H9 (cell line): ENCODE measurements at regions not wholly inside any gene's neighbourhood (a gene's known extent, or its start where the extent isn't known, plus 50 kb on each side); places are given as distances from the start of the nearest gene placed in this dataset.

Source experiments
- DNase-seq: peaks from one replicate; pipeline ENCODE4 v3.0.0-alpha.2; 2017
- H2AFZ ChIP-seq: one replicate; pipeline ENCODE4 v1.6.1; 2013; ENCODE audit warnings: mild to moderate bottlenecking, low read length, control low read depth, moderate library complexity
- H2AK5ac ChIP-seq: 2 replicates; pipeline ENCODE4 v1.6.1; 2013; ENCODE audit warnings: low read length, control low read depth, mixed read lengths; ENCODE audit not compliant: insufficient read length
- H2BK120ac ChIP-seq: one replicate; pipeline ENCODE4 v1.6.1; 2013; ENCODE audit warnings: low read depth, mild to moderate bottlenecking, low read length, control low read depth, inconsistent platforms; ENCODE audit not compliant: poor library complexity, severe bottlenecking
- H2BK12ac ChIP-seq: 2 replicates; pipeline ENCODE4 v1.6.1; 2013; ENCODE audit warnings: low read length, control low read depth, mixed read lengths, low read depth; ENCODE audit not compliant: insufficient read length
- H2BK15ac ChIP-seq: 2 replicates; pipeline ENCODE4 v1.6.1; 2013; ENCODE audit warnings: low read depth, low read length, control low read depth
- H2BK20ac ChIP-seq: one replicate; pipeline ENCODE4 v1.6.1; 2013; ENCODE audit warnings: low read depth, mild to moderate bottlenecking, low read length, control low read depth, inconsistent platforms; ENCODE audit not compliant: poor library complexity, severe bottlenecking
- H2BK5ac ChIP-seq: 2 replicates; pipeline ENCODE4 v1.6.1; 2013; ENCODE audit warnings: low read length, control low read depth, mixed read lengths; ENCODE audit not compliant: insufficient read length
- H3K14ac ChIP-seq: 2 replicates; pipeline ENCODE4 v1.6.1; 2013; ENCODE audit warnings: low read length, control low read depth; ENCODE audit not compliant: insufficient read depth
- H3K18ac ChIP-seq: 2 replicates; pipeline ENCODE4 v1.6.1; 2013; ENCODE audit warnings: low read depth, mild to moderate bottlenecking, mixed read lengths, low read length, control low read depth; ENCODE audit not compliant: insufficient read length
- H3K23ac ChIP-seq: 2 replicates; pipeline ENCODE4 v1.6.1; 2013; ENCODE audit warnings: low read length, control low read depth, mixed read lengths, low read depth; ENCODE audit not compliant: insufficient read length
- H3K23me2 ChIP-seq: 2 replicates; pipeline ENCODE4 v1.6.1; 2013; ENCODE audit warnings: low read depth, mild to moderate bottlenecking, mixed read lengths, low read length, control low read depth; ENCODE audit not compliant: insufficient read length, poor library complexity, severe bottlenecking
- H3K27ac ChIP-seq: 2 replicates; pipeline ENCODE4 v1.5.1; 2013; ENCODE audit warnings: low read length, control low read depth, mixed read lengths, low read depth; ENCODE audit not compliant: insufficient read length
- H3K27me3 ChIP-seq: 2 replicates; pipeline ENCODE4 v1.6.1; 2013; ENCODE audit warnings: low read length, control low read depth, inconsistent platforms; ENCODE audit not compliant: insufficient read depth
- H3K4ac ChIP-seq: 2 replicates; pipeline ENCODE4 v1.6.1; 2013; ENCODE audit warnings: low read depth, mild to moderate bottlenecking, control low read depth, inconsistent platforms, low read length, moderate library complexity
- H3K4me1 ChIP-seq: 2 replicates; pipeline ENCODE4 v1.6.1; 2013; ENCODE audit warnings: low read length, control low read depth, inconsistent platforms; ENCODE audit not compliant: insufficient read depth
- H3K4me2 ChIP-seq: 2 replicates; pipeline ENCODE4 v1.6.1; 2013; ENCODE audit warnings: low read length, control low read depth, mixed read lengths; ENCODE audit not compliant: insufficient read length, insufficient read depth
- H3K56ac ChIP-seq: 2 replicates; pipeline ENCODE4 v1.6.1; 2013; ENCODE audit warnings: low read depth, mild to moderate bottlenecking, mixed read lengths, low read length, control low read depth; ENCODE audit not compliant: insufficient read length
- H3K79me1 ChIP-seq: 2 replicates; pipeline ENCODE4 v1.6.1; 2013; ENCODE audit warnings: low read depth, mild to moderate bottlenecking, moderate library complexity, low read length, control low read depth, inconsistent platforms; ENCODE audit not compliant: insufficient read depth, poor library complexity, severe bottlenecking
- H3K79me2 ChIP-seq: 2 replicates; pipeline ENCODE4 v1.6.1; 2013; ENCODE audit warnings: low read length, control low read depth, inconsistent platforms; ENCODE audit not compliant: insufficient read depth
- H3K9ac ChIP-seq: 2 replicates; pipeline ENCODE4 v1.6.1; 2013; ENCODE audit warnings: low read length, control low read depth, mixed read lengths; ENCODE audit not compliant: insufficient read length; ENCODE audit errors: extremely low read depth
- H3K9me3 ChIP-seq: one replicate; pipeline ENCODE4 v1.6.1; 2013; ENCODE audit warnings: low read depth, low read length, inconsistent platforms; ENCODE audit not compliant: control insufficient read depth
- H3T11ph ChIP-seq: one replicate; pipeline ENCODE4 v1.6.1; 2013; ENCODE audit warnings: mild to moderate bottlenecking, low read length, control low read depth, inconsistent platforms
- H4K20me1 ChIP-seq: one replicate; pipeline ENCODE4 v1.6.1; 2013; ENCODE audit not compliant: control insufficient read depth, insufficient read length, insufficient read depth
- H4K5ac ChIP-seq: 2 replicates; pipeline ENCODE4 v1.6.1; 2013; ENCODE audit warnings: low read depth, mild to moderate bottlenecking, mixed read lengths, low read length, control low read depth; ENCODE audit not compliant: insufficient read length
- H4K8ac ChIP-seq: replicated peaks from 2 replicates; pipeline ENCODE4 v1.6.1; 2013; ENCODE audit warnings: low read length, control low read depth, mixed read lengths, low read depth; ENCODE audit not compliant: insufficient read length
- H4K91ac ChIP-seq: 2 replicates; pipeline ENCODE4 v1.6.1; 2013; ENCODE audit warnings: low read depth, mild to moderate bottlenecking, moderate library complexity, mixed read lengths, low read length, control low read depth; ENCODE audit not compliant: insufficient read length
- H3K27ac Mint-ChIP-seq, 3 experiments: 2 replicates in 2 of 3; 3 replicates in 1 of 3; pipeline ENCODE4 v1.8.0; 2020 to 2021; ENCODE audit warnings: mixed read lengths in 3 of 3, mild to moderate bottlenecking in 1 of 3, moderate library complexity in 1 of 3
- H3K27me3 Mint-ChIP-seq: 2 replicates; pipeline ENCODE4 v1.8.0; 2021; ENCODE audit warnings: low read depth, mild to moderate bottlenecking, moderate library complexity, mixed read lengths
- H3K36me3 Mint-ChIP-seq, 3 experiments: 2 replicates in 2 of 3; 3 replicates in 1 of 3; pipeline ENCODE4 v1.8.0; 2020 to 2021; ENCODE audit warnings: low read depth in 3 of 3, mixed read lengths in 3 of 3; ENCODE audit not compliant: insufficient read depth in 1 of 3
- H3K4me1 Mint-ChIP-seq, 2 experiments: 2 replicates each; pipeline ENCODE4 v1.8.0; 2020; ENCODE audit warnings: mixed read lengths in 2 of 2
- H3K4me3 Mint-ChIP-seq, 2 experiments: 2 replicates in 1 of 2; 3 replicates in 1 of 2; pipeline ENCODE4 v1.8.0; 2020 to 2021; ENCODE audit warnings: mild to moderate bottlenecking in 2 of 2, mixed read lengths in 2 of 2, moderate library complexity in 1 of 2
- H3K9me3 Mint-ChIP-seq, 2 experiments: 2 replicates in 1 of 2; 3 replicates in 1 of 2; pipeline ENCODE4 v1.8.0; 2020; ENCODE audit warnings: mild to moderate bottlenecking in 2 of 2, mixed read lengths in 2 of 2, moderate library complexity in 1 of 2
- WGBS: extraction: QIAGEN DNeasy Blood & Tissue Kit; methylation state at CpG from one replicate; pipeline ENCODE4 v1.1.7; 2013; ENCODE audit warnings: missing lambda C conversion rate, low lambda C conversion rate, mixed read lengths; ENCODE audit not compliant: insufficient read length; ENCODE audit errors: extremely low coverage; 5-methylcytosine and 5-hydroxymethylcytosine counted together
- TF ChIP-seq, protein P1 (sequence below): fragments of 200-600 bp; sonication (generic); conservative IDR thresholded peaks from 3 replicates; pipeline ENCODE4 v1.8.0; 2021; ENCODE audit warnings: antibody characterized with exemption, mild to moderate bottlenecking

DNA sequence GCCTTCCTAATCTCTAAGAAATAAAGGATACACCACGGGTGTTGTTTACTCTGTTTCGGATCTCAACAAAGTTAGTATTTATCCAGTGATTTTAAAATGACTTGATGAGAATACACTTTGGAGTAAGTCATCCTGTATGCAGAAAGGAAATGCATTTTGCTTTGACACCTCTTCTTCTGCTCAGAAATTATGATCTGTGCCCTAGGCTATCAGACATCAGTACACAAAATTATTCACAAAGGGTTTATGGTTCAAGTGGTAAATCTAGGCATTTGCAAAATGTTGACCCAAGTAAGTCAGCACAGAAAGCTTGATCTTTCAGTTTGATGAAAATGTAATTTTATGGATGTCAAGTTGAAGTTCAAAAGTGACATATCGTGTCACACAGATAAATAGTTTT lies 248.5 kb downstream of the ATP23 start:
- Mint-ChIP-seq H3K4me3 (no peak overlapping the region), H3K4me1 (no peaks in the 10 kb centered on the region), H3K36me3 (peaks cover 0 to 4% (median 2%) of the 10 kb centered on the region in 3 experiments; a peak in 1 of 7 replicates), H3K9me3 (peaks cover 10 to 13% of the 10 kb centered on the region in 2 experiments), H3K27me3 (no peaks in the 10 kb centered on the region; the same call in 1 of the 2 replicates), H3K27ac (no peak overlapping the region)
- Histone ChIP-seq H2AFZ (no peak overlapping the region), H3K4me1 (no peaks in the 10 kb centered on the region), H3K9me3 (no peaks in the 10 kb centered on the region), H3K56ac (no peak overlapping the region), H4K20me1 (no peaks in the 10 kb centered on the region), H3K23me2 (no peaks in the 10 kb centered on the region), H3K14ac (no peak overlapping the region), H2BK15ac (no peak overlapping the region), H2BK20ac (no peak overlapping the region), H2BK12ac (no peak overlapping the region), H2AK5ac (no peak overlapping the region), H4K8ac (no peak overlapping the region), H3K23ac (no peak overlapping the region), H3K27me3 (no peaks in the 10 kb centered on the region), H3K18ac (no peak overlapping the region), H4K5ac (no peak overlapping the region), H2BK5ac (no peak overlapping the region), H3K9ac (no peak overlapping the region), H2BK120ac (no peak overlapping the region), H3T11ph (no peak overlapping the region), H3K4ac (no peak overlapping the region), H3K27ac (no peak overlapping the region), H3K79me1 (no peaks in the 10 kb centered on the region), H3K79me2 (no peaks in the 10 kb centered on the region), H3K4me2 (no peak overlapping the region), H4K91ac (no peak overlapping the region)
- TF ChIP-seq, protein P1, sequence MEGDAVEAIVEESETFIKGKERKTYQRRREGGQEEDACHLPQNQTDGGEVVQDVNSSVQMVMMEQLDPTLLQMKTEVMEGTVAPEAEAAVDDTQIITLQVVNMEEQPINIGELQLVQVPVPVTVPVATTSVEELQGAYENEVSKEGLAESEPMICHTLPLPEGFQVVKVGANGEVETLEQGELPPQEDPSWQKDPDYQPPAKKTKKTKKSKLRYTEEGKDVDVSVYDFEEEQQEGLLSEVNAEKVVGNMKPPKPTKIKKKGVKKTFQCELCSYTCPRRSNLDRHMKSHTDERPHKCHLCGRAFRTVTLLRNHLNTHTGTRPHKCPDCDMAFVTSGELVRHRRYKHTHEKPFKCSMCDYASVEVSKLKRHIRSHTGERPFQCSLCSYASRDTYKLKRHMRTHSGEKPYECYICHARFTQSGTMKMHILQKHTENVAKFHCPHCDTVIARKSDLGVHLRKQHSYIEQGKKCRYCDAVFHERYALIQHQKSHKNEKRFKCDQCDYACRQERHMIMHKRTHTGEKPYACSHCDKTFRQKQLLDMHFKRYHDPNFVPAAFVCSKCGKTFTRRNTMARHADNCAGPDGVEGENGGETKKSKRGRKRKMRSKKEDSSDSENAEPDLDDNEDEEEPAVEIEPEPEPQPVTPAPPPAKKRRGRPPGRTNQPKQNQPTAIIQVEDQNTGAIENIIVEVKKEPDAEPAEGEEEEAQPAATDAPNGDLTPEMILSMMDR: no peak
- no peak for DNase-seq
- no CpG with 5 or more reads among the region's 3 CpGs for WGBS
